ENCODE measurements at regions not wholly inside any gene's neighbourhood (a gene's known extent, or its start where the extent isn't known, plus 50 kb on each side); places are given as distances from the start of the nearest gene placed in this dataset.
"Not testable (repeated sequence)": the region's sequence is repeated elsewhere in the genome, so short reads cannot be mapped to it uniquely, and the experiment has no call there.

DNA sequence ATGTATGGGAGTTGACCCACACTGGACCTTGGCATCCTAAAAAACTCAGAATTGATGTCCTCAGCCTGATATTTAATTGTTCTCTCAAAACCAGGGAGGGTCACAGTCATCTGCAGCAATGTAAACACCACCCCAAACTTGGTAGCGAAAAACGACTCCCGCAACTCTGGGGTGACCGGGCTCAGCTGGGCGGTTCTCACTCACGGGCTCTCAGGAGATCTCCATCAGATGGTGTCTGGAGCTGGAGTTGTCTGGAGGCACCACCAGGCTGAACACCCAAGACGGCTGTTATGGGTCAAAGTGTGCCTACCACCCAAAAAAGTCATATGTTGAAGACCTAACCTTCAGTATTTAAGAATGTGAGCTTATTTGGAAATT is 50.9 kb upstream of the NXT1 start:
- no peak for DNase-seq

DNA sequence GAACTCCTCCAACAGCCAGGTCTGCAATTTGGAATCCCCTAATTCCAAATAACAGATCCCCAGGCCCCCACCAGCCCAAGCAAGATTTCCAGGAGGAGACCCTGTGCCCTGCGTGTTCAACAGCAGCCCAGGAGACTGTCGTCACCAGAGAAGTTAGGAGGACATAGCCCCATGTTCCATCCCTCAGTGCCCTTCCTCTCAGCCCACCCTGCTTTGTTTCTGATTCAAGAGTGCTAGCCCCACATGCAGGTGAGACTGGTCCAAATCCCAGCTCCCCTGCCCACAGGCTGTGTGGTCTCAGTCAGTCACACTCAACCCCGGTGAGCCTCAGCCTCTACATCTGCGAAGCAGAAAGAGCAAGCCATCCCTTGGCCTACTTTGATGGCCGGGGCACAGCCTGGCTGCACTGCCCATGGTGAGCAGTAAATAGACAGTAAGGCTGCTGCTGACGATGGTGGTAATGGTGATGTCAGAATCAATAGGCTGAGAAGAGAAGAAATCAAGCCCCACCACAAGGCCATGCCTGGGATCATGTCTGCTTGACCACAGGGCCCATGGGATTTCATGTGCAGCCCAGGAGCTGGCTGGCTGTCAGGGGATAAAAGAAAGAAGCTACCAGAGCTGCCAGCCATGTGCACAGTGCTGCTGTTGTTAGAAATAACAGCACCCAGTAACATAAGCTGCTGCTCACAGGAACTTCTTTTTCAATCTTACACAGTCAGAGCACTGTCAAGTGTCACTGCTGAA is 51.5 kb upstream of the NXT1 start:
- no peak for DNase-seq

DNA sequence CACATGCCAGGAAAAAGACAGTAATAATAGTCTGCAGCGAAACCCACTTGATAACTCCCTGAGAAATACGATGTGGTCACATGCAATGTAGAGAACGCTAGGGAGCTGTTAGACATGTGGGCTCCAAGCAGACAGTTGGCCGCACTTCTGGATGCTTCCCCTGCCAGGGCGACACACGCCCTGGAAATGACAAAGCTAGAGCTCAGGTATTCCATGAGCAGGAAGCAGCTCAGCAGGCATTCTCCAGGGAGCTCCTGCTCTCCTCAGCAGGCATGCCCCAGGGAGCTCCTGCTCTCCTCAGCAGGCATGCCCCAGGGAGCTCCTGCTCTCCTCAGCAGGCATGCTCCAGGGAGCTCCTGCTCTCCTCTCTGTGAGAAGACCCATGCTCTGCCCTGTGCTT is 52.4 kb upstream of the NXT1 start:
- no peak for DNase-seq

DNA sequence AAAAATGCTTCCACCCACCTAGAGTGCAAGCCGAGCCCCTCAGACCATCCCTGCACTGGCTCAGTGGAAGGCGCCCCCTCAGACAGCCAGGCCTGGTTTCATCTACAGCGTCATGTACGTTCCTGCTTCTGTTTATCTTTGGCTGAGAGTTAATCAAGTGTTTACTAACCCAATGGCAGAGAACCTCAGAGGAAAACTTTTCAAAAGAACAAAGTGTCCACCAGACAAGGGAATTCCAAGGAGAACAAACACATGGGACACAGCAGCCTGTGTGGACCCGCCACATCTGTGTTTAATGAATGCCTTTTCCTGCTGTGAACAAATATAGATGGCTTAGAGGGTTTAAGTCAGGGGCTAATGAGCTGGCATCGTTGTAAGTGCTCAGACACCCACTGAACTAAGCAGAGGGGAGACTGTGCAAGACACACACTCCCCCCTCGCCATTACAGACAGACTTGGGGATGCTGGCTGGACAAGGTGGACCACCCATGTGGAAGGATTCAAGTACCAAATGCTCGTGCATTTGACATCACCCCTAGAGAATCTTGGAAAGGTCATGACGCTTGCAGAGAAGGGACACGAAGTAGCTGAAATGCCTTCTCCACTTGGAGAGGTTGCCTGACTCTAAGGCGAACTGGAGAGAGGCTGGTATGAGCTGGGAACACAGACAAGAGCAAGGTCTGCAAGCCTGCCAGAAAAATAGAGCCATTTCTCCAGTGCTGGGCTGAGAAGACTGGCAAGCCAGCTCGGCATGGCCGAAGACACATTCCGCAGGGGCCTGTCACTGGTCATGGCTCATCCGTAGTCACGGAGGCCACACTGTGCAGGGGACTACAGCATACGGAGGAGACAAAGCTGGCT is 53.5 kb upstream of the NXT1 start:
- DNase-seq: no peak

DNA sequence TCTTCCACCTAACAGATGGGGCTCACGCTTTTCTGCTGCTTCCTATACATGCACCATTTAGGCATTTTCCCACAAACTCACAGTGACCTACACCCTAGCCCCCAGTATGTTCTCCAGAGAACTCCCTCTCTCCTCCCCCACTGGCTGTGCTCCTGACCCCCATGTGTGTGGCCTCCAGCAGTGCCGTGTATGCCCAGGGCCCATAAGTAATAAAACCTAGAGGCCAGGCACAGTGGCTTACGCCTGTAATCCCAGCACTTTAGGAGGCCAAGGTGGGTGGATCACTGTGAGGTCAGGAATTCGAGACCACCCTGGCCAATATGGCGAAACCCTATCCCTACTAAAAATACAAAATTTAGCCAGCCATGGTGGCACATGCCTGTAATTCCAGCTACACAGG is 54.7 kb upstream of the NXT1 start:
- no peak for DNase-seq

DNA sequence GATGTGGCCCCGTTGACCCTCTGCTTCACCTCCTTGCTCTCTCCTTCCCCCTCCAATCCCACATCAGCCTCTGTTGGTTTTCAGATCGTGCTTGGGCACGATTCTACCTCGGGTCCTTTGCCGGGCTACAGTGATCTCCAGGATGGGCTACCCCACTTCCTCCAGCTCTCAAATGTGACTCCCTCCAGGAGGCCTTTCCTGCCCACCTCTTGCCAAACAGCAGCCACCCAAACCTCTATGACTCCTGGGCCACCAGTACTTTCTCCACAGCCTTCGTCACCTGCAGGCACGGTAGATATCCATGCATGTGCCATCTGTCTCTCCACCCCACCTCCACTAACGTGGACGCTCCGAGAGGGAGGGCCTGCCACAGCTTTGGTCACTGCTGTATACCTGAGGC is 55.9 kb upstream of the NXT1 start:
- DNase-seq: no peak

DNA sequence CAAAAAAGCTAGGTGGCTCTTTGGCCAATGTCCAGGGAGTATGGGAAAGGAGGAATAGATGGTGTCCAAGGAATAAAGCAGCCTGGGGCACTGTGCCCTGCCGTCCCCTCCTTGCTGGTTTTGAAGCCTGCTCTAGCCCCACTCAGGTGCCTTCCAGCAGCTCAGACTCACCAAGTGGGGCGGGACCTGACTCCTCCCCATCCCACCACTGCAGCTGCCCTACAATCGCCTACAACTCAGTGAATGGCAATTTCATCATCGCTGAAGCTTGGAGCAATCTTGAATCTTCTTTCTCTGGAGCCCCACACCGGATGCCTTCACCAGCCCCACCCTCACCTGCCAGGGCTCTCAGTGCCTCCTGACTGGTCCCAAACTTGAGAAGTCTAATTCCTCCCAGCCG is 56.4 kb upstream of the NXT1 start:
- no peak for DNase-seq

DNA sequence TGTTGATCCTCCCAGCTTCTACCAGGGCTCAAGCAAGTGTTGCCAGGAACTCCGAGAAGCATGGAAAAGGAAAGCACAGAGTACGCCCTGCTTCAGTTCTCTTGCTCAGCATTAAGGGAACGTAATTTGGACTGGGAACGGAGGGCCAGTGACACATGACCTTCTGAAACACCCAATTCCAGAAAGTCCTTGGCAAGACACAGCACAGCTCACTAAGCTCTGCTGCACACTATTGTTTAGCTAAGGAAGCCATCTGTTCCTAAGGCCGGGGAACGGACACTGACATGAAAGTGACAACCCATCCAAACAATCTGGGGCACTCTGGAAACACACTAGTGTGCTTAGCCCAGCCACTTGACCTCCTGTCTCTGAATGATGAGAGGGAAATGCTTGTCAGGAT is 56.9 kb upstream of the NXT1 start:
- no peak for DNase-seq

DNA sequence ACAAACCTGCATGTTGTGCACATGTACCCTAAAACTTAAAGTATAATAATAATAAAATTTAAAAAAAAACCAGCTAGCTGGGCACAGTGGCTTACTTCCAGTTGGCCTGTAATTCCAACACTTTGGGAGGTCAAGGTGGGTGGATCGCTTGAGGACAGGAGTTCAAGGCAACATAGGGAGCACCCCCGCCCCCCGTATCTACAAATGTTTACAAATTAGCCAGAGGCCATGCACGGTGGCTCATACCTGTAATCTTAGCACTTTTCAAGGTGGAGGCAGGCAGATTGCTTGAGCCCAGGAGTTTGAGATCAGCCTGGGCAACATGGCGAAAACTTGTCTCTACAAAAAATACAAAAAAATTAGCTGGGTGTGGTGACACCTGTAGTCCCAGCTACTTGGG is 58.3 kb upstream of the NXT1 start:
- DNase-seq: not testable (repeated sequence)

DNA sequence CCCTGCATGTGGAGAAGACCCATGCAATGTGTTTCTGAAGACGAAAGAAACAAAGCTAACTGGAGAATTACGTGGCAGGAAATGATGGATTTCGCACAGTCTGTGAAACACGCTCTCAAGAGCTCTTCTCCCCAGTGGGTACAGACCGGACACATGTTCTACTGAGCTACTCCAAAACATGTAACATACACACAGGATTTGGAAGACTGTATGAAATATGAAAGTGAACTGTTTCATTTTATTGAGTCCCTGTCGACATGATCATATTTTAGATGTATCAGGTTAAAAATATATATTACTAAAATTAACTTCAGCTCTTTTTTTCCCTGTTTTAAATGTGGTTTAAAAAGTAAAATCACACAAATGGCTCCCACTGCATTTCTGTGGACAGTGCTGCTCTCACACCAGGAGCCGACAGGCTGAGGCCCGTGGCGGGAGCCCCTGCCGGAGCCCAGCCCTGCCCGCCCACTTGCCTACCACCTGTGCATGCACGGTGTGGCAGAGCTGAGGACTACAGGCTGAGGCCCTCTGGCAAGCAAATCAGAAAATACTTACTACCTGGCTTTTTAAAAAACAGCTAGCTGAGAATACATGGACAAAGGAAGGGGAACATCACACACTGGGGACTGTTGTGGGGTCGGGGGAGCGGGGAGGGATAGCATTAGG is 58.9 kb upstream of the NXT1 start:
- DNase-seq: no peak

DNA sequence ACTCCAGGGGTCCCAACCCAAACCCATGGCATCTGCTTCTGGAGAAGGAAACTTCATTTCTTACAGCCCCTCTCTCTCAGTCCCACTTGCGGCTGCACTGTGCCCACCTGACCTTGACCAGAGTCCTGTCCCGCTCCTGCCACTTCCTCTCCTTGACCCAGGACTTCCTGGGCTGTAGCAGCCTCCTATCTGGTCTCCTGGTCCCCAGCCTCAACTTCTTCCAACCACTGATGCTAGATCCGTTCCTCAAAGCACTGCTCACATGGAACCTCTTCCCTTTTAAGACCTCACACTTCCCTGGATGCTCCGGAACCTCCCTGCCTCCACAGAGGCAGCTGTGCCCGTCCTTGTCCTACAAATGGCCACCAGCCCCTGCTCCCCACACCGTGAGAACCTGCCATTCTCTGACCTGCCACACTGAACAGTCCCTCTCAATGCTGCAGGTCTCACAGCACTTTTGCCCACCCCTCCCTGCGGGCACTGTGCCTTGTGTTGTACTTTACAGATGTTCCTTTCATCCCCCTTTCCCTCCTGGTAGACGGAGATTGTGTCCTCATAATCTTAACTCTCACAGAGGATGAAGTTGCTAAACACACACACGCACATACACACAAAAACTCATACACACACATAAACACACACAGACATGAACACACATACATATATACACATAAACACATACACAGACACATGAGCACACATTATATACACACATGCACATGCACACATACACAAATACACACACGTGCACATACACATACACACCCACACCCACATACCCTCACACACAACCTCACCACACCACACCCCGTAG is 59.6 kb upstream of the NXT1 start:
- no peak for DNase-seq

DNA sequence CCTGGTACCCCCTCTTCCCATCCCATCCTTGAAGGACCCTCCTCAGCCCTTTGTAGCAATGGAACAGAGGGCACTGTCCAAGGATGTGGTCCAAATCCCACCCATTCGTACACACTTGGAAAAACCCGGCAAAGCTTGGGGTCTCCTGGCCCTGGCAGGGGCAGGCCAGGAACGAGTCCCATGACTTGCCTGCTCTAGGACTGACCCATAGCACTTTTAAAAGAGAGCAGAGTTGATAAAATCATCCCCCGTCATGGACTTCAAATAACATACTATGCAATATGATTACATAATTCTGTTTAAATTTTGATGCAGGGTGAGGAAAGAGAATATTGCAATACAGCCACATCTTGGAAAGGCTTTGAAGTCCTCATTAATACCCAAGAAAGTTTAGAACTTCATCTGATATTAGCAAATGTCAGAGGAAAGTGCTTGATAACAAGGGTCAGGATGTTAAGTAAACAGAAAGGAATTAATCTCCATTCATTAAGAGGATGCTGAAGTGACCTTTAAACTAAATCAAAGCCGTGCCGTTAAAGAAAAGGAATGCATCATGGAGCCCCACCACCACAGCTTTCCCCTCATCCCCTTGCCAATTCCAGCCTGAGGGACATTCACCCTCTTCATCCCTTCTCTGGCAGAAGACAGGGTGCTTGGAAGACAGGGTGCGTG is 60.7 kb upstream of the NXT1 start:
- DNase-seq: no peak

DNA sequence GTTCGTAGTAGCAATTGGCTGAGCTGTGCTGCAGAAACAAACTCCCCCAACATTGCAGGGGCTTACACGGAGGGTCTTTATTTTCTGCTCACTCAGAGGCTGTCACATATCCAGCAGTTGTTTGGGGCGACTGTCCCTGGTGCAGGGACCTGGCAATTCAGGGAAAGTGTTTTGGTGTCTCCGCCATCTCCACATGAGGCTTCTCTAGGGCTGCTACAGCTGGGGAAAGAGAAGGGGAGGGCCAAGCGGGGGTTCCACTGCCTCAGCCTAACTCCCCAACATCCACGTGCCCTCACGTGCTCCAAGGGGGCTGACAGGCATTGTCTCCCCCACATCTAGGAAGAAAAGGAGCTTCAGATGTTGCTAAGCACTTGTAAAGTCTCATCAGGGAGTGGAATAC is 61.3 kb upstream of the NXT1 start:
- no peak for DNase-seq

DNA sequence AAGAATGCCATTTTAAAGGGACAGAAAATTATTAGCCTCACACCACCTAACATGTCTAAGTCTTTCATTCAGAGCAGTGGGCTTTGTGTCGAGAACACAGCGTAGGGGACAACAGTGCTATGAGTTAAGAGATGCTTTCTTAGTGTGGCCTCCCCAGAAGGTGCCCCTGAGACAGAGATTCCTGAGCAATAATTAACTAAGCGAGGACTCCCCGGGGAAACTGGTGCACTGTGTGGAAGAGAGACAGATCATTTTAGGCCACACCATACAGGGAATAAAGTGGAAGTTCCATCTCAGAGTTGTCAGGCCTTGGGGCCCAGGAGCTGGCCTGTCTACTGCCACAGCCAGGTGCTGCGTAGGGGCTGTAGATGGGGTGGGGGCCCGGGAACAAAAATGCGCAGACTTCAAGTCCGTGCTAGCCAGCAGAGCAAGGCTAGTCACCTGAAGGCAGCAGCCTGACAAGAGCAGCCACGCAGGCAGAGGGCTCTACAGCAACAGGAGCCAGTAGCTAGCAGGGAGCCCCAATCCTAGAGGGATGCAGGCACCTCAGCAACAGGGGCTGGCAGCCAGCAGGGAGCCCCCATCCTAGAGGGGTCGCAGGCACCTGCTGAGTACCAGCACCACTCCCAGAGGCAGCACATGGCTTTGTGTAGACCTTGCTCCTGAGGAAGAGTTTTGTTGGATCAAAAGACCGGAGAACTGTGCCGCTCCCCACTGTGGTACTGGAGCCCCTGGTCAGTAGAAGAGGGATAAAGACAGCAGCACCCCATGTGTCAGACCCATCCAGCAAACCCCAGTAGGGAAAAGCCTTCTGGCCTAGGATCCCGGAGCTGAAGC is 63.0 kb upstream of the NXT1 start:
- DNase-seq: no peak

DNA sequence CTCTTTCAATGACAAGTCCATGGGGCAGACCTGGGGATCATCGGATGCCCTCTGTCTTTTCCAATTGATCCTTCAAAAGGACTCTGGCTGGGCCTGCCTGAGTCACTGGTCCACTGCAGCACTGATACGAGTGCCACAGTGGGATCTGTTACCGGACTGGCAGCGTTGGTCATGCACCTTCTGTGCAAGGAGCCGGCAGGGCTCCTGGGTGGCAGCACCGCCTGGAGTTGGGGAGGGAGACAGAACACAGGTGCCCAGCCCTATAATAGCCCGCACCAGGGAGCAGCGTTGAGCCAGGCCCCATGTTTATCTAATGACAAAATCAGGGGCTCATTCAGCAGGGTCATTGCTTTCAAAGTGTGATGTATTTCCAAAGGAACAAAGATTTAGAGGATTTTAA is 64.2 kb upstream of the NXT1 start:
- no peak for DNase-seq

DNA sequence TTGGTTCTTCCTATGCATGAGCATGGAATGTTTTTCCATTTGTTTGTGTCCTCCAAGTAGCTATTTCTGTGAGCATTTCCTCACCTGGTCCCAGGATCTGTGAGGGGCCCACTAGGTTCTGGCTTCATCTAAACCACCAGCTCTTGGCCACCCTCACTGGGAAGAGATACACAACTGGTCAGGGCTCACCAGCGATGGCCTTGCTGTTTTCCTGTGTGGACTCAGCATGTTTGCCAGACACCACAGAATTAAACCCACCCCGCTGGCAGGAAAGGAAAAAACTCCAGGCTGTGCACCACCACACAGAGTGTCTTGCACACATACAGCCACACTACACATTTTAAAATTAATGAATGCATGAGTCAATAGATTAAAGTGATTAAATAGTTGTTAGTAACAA is 65.1 kb upstream of the NXT1 start:
- no peak for DNase-seq

DNA sequence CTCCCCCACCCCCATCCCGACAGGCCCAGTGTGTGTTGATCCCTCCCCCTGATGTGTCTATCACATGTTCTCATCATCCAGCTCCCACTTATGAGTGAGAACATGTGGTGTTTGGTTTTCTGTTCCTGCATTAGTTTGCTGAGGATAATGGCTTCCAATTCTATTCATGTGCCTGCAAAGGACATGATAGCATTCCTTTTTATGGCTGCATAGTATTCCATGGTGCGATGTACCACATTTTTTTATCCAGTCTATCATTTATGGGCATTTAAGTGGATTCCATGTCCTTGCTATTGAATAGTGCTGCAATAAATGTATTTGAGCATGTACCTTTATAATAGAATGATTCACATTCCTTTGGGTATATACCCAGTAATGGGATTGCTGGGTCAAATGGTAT is 66.6 kb upstream of the NXT1 start:
- no peak for DNase-seq

DNA sequence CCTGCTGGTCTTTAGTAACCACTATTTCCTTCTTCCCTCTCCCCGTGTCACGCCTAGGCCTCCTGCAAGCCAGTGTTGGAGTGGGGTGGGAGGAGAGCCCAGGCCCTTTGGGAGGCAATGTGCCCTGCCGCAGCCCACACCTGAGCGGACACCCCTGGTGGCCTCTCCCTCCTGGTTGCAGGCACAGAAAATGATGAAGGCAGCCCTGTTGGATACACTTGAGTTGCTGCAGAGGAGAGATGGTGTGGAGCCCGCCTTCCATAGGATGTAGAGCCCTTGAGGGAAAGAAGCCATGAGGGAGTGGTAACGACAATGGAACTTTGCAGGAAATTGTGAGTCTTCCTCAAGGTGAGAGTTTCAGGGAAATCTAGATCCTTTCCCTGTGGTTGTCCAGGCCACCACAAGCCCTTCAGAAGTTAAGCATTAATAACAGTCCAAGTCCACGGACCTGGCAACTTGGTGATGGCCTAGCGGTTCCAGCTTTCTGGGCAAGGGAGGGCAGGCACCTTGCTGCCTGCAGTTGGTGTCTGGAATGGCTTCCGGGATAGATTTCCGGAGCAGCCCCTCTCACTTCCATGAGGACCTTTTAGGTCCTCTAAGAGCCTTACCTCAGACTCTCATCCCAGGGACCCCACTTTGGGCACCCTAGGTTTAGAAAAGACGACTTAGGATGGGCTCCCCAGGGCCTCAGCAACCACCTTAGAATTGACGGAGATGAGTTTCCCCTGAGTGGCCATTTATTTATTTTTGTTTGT is 67.3 kb upstream of the NXT1 start:
- no peak for DNase-seq

DNA sequence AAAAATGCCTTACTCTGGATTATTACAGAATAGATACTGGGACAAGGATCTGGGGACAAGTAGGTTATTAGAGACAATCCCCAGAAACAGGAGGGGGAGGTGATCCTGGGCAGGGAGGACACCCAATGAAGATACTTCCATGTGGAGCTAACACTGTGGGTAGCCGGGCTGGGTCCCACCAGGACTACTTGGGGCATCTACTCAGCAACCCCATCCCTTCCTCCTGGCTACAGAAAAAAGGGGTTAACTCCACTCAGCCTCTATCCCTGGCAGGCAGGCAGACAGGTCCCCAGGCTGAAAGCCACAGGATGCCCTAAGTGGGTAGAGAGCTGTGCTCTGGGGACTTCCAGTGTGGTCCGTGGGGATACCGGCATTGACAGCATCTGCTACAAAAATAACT is 68.0 kb upstream of the NXT1 start:
- no peak for DNase-seq

DNA sequence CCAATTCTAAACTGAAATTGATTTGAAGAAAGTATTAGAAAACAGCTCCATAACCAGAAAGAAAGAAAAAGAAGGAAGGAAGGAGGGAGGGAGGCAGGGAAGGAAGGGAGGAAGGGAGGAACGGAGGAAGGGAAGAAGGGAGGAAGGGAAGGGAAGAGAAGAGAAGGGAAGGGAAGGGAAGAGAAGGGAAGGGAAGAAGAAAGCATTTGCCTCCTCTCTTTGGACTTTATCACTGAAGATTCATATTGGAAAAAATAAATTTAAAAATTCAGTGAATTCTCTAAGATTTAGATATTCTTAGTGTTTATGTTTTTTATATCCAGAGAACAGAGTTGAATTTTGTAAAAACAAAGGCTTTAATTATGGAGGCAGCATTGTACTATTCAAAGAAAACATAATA is 68.5 kb upstream of the NXT1 start:
- DNase-seq: no peak

DNA sequence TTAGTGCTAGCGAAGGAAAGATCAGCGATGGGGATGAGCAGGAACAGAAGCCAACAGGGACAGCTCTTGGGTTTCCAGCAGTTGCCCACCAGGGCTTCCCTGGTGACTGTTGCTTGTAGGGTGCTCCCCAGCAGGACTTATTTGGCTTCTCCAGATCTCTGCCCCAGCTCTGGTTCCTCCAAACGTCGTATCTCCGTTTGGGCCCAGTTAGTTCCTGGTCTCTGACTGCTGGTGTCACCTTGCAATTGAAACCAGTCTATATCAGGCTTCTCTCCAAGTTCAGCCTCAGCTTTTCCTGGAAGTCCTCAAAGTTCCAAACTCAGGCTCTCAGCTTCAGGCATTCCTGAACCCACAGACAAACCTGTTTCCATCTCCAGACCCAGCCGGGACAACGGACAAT is 70.8 kb upstream of the NXT1 start:
- DNase-seq: no peak
